HG03439 (cell line): ENCODE measurements at regions not wholly inside any gene's neighbourhood (a gene's known extent, or its start where the extent isn't known, plus 50 kb on each side); places are given as distances from the start of the nearest gene placed in this dataset.
"Not testable (repeated sequence)": the region's sequence is repeated elsewhere in the genome, so short reads cannot be mapped to it uniquely, and the experiment has no call there.

Experiments
- ATAC-seq: cut with Tn5 transposase; IDR thresholded peaks from one replicate; pipeline ENCODE4 v1.9.1; 2021; ENCODE audit warnings: mild to moderate bottlenecking, moderate library complexity; ENCODE audit not compliant: unreplicated experiment

DNA sequence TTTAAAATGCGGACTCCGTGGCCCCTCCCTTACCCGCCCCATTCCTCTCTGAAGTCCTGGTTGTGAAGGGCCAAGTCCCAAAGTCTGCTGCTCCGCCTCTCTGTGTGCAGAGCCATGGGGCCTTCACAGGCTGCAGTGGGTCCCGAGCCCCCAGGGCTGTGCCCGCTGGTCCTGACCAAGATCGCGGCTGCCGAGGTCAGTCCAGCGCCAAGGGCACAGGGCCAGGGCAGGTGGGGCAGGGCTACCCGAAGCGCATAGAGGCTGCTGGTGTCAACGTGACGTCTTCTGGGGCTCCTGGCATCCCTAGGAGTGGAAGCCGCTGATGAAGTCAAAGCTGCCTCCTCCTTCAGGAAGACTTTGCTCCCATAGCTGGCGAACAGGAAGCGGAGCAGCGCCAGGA lies 858.8 kb downstream of the TUBA3C start:
- not testable (repeated sequence) for ATAC-seq

DNA sequence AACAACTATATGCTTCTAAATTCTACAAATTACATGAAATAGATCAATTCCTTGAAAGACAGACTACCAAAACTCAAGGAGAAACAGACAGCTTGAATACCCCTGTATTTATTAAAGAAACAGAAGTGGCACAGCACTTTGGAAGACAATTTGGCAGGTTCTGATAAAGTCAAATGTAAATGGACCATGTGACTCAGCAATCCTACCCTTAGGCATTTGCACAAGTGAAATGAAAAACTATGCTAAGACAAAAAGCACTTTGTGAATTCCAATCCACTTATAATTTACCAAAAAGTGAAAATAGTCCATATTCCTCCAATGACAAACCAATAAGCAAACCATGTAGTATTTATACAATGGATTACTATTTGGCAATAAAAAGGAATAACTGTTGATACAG lies 862.0 kb downstream of the TUBA3C start:
- not testable (repeated sequence) for ATAC-seq

DNA sequence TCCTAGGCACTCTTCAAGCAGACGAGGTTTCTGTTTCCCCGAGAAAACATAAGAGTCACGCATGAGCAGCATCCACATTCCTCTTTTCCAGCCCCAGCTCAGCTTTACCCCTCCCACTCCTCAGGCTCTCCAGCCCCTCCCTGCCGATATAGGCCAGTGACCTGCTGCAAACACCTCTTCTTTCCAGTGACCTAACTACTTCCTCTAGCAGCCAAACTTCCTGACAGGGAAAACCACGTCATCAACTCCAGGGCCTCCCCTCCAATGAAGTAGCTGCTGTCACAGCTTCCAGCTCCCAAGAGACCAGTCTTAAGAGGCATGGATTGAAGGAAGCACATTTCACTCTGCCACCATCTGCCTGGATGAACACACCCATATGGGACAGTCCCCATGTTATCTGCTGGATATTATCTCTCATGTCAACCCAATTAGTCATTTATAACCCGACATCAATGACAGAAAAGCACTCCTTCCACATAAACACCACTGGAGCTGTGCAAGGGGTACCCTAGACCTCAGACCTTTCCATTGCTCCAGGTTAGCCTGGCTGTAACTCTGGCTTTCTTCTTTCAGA lies 878.3 kb downstream of the TUBA3C start:
- not testable (repeated sequence) for ATAC-seq

DNA sequence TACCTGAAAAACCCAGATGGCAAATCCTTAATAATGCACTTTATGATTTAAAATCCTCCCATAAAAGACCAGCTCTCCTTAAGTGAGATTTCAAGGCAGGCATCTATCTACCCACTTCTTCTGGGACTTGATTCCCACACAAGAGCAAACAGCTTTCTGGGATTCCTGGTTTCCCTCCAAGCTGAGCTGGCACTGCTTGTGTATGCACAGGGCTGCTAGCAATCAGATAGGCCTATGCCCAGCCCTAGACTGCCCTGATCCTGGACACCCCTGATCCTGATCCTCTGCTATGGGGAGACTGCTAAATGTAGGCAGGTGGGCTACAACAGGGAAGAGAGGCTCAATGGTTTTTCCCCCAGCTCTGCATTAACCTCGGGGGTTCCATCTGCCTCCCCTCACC lies 880.7 kb downstream of the TUBA3C start:
- ATAC-seq, result not testable (repeated sequence)

DNA sequence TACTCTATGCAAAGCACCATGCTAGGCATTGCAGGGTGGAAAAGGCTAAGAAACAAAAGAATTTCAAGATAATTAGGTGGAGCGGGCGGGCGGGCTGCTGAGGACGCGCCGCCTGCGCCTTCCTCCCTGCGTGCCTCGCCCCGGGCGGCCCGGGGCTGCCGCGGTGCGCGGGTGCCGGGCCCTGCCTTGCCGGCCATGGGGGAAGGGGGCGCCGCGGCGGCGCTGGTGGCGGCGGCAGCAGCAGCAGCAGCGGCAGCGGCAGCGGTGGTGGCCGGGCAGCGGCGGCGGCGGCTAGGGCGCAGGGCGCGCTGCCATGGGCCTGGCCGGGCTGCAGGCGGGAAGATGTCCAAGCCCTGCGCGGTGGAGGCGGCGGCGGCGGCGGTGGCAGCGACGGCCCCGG lies 884.3 kb downstream of the TUBA3C start:
- not testable (repeated sequence) for ATAC-seq

DNA sequence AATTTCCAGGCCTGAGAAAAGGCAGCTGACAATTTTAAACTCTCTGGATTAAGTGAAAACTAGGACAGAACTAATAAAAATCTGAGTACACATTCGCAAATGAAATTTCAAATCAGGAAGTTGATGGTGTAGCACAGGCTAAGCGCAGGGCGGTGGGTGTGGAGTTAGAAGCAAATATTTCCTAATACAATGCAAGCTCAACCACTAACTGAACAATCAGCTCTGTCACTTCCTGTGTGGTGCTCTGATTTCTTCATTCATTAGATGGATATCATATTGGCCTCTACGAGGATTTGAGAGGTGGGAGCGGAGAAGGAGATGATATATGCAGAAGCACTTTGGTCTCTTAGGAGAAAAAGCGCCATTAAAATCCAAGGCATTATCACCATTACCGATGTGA lies 885.0 kb downstream of the TUBA3C start:
- not testable (repeated sequence) for ATAC-seq

DNA sequence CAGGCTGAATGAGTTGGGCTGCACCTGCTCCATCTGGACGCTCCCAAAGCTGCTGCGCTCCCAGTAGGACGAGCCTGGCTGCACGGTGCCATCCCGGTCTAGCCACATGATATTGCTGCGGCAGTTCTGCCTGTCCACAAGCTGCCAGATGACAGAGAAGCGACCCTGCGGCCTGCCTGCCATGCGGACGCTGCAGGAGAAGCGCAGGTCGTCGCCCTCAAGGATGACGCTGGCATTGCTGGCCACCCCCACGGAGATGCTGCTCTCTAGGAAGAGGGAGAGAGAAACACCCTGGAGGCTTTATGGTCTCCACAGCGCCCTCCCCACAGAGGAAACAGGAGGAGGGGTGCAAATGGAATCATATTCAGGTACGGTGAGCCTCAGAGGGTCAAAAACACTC lies 887.3 kb downstream of the TUBA3C start:
- not testable (repeated sequence) for ATAC-seq

DNA sequence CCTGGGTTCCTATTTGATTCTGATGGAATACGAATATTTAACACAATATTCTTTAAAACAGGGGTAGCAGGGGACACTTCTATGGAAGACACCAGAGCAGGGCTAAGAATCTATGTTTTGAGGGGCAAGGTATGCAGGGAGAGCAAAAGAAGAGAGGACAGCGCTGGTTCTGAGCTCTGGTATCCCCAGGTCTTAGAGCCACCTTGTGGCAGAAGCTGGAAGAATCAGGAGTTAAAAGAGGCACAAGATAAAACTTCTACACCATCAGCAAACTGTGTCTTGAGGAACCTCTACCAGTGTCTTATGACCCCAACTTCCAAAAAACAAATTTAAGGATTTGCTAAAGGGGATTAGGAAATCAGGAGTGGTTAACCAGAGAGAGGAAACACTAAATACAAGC lies 894.8 kb downstream of the TUBA3C start:
- not testable (repeated sequence) for ATAC-seq

DNA sequence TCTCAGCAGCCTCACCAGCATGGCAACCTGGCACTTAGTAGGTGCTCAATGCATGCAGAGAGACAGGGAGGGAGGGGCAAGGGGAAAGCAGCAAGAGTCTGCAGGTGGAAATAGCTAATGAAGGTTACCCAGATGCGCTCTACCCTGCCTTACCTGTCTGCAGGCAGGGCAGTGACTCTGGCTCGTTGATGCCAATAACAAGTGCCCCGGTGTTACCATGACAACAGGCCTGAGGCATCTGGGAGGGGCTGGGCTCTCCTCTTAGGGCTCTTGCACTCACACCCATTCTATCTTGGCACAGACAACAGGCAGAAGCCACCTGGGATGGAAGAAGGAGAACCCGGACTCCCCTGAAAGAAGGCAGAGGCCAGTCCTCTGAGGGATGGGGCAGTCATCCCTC lies 896.0 kb downstream of the TUBA3C start:
- not testable (repeated sequence) for ATAC-seq

DNA sequence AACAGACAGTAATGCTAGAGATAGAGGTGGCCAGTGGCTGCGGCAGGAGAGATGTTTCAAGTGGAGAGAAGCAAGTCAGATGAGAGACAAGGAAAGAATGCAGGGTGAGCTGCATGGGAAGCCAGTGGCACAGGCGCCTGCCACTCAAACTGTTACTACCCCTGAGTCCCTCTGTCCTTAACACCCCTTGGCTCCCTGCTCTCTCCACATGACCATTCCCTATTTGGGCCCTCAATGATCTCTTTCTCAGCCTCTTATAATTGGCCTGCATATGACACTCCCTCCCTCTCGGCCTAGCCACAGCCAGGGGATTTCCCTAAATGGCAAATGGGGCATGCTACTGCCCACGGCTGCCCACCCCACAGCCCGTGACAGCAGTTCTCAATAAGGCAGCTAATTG lies 897.6 kb downstream of the TUBA3C start:
- not testable (repeated sequence) for ATAC-seq

DNA sequence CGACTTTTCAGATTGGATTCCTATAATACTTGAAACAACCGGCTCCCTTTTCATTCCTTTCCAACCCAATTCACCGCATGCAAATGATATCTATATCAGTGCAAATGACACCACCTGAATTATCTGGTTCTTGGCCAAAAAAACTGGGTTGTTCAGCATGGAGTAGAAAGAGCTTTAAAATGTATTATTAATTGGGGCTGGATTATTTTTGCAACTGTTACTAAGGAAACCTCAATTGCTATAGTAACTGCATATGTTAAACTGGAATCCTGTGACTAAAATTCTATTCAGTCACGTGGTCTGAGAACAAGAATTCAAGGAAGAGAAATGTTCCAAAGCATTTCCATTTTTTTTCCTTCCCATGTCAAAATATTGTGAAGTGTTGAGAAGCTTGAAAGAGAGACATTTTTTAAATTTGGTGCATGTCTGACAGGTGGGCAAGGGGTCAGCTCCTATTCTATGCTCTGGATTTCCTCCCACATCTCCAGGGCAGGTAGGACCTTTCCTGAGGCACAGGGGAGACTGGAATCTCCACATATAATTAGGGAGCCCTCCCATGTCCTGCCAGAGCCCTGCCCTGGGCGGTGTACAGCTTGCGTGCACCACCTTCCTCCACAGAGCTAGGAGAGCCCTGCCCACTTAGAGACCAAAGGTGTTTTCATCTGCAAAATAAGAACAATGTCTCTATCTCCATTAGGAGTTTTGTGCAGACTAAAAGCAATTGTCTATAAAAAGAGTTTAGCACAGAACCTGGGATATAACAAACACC lies 899.6 kb downstream of the TUBA3C start:
- ATAC-seq, result not testable (repeated sequence)

DNA sequence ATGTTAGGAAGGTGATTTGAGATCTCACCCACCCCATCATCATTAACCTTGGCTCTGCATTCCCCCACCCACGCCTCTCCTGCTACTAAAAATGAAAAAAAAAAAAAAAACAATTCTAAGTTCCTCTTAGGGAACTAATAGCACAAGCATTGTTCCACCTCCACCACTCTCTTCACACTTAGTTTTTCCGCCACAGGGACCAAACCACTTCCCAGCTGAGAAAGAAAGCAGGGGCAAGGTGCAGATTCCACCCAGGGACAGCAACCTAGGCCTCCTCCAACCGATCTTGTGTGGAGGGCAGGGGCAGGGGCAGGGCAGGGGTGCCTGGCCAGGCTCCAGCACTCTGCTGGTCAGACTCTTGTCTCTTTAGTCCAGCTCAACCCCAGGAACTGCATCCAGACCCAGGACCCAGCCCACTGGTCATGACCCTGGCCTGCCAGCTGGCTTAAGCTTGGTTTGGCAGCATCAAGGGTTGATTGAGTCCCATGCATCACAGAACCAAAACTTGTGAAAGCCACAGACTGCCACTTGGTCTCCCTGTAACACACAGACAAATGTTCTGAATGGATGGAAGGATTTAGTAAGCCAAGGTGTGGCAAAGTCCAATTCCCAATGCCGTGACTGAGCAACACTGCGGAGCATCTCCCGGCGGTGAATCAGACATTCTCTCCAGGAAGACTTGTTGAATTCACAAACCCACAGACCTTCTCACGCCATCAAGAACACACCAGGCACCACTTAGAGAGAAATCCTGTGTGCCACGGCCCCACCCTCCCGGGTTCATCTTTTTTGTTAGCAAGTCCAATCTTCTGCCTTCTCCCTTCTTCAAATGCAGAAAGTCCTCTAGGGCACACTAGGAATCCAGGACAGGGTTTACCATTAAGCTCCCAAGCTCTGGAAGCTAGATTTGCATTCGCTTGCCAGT lies 900.5 kb downstream of the TUBA3C start:
- not testable (repeated sequence) for ATAC-seq

DNA sequence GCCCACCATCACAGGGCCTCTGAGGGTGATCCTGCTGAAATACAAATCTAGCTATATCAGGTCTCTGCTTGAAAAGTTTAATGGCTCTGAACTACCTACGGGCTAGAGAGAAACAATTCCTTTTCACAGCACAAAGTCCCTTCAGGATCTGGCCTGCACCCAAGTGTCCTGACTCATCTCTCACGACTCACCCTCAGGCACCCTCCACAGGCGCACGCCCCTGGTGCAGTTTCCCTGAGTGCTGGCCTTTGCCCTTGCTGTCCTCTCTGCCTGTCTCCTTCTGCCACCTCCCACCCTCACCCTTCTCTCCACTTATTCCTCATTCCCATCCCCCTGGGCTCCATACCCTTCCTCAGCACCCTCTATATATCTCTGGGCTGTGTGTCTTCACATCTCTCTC lies 901.7 kb downstream of the TUBA3C start:
- ATAC-seq, result not testable (repeated sequence)

DNA sequence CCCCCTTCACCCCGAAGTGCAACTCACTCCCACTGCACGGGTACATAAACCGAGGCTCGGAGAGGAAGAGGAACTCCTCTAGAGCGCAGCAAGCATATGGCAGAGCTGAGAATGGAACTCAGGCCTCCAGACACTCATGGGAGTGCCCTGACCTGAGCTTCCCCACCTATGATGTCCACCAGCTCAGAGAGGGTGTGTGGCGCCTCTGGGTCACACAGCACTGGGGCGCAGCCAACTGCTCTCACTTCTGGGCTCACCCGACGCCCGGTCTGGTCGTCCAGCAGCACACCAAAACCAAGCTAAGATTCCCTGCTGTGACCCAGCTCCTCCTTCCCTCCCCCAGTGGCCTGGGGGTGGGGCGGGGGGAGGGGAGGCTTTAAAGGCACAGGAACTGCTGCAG lies 904.3 kb downstream of the TUBA3C start:
- not testable (repeated sequence) for ATAC-seq

DNA sequence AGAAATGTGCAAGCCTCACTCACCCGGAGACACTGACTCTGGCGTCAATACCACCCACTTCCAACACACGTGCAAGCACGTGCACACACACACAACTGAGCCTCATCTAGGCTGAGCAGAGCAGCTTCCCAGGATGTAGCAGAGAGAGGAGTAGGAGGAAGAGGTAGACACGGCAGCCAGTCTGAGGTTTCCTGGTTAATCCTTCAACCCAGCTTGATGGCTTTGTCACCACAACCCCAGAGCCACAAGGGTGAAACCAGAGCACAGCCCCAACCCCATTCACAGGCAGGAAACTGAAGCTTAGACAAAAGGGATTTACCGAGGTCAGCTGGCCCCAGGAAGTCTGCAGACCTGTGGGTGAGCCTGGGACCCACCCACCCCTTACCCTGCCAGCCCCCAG lies 905.3 kb downstream of the TUBA3C start:
- ATAC-seq, result not testable (repeated sequence)

DNA sequence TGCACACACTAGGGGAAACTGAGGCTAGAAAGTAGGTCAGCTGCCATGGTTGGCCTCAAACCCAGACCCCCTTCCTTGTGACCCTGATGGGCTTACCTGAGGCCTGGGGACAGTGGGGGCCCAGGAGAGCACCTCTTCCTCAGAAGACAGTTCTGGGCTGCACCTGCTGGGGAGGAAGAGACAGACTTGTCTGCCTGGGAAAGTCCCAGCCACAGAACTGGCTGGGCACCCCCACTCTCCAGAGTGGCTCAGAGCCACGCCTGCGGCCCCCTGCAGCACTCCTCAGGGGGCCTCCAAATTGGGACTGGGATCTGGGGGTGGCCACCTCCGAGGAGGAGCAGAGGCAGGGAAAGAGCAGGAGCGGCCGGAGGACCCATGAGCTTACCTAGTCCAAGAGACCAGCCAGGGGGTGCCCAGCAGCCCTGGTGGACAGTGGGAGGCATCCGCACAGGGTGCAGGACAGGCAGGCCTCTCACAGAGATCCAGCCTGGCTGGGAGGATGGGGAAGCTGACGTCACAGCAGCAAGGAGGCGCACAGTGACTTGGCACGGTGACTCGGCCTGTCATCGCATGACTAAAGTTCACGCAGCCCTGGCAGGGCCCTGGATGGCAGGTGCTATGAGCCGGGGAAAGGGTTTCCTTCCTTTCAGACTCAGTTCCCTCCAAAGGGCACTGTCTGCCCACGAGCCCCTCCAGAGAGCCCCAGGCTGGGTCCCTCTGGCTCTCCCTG lies 907.7 kb downstream of the TUBA3C start:
- ATAC-seq, result not testable (repeated sequence)

DNA sequence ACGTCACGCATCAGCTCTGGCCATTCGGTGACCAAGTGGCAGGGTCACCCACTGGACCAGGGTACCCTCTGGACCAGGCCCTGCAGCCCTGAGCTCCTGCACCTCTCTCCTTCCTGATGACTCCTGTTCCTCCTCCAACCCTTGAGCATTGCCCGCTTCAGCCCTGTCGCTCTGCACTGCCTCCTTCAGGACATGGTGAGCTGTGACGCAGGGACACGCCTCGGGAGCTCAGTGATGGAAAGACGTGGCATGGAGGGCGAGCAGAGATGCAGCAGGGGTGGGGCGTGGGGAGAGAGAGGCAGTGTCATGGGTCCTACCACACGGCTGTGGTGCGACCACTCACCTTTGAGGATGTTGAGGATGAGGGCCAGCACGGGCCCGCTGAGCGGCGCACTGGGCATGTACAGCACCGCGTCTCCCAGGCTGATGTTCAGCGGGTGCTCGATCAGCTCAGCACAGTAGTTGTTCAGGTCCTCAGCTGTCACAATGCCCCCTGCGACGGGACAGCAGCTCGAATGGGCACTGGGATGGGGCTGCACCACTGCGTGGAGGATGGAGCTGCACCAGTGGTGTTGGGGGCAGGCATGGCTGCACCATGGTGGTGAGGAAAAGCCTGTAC lies 922.7 kb downstream of the TUBA3C start:
- ATAC-seq, result not testable (repeated sequence)

DNA sequence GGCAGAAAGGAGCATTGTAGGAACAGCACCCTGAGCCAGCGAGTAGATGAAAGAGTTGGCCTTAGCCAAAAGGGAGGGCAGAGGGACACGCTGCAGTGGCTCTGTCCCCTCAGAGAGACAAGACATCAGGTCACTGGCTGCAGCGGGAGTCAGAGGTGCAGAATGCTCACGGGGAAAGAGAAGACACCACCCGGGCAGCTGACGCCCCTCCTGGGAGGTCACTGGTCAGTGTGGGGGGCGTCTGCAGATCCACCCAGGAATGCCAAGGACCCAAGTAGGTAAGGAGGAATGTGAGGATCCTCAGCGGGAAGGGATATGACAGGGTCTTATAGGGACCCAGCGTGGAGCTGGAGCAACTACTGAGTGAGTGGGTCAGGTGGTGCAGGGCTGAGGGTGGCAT lies 923.9 kb downstream of the TUBA3C start:
- ATAC-seq, result not testable (repeated sequence)

DNA sequence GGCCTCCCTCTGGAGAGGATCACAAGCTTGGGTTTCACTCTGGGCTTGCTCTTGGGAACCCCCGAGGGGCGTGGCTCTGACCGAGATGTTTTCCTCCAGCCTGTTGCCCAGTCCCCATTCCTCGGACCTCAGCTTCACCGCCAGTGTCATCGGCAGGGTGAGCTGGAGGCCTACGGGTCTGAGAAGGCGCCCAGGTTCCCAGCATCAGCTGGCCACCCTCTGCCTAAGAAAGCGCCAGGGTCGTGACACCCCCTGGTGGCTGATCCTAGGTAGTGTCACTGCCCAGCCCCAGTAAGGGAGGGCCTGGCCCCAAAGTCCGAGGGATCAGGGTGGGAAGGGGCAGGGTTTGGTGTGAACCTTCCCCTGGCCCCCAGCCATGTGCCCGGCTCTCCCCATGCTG lies 928.8 kb downstream of the TUBA3C start:
- not testable (repeated sequence) for ATAC-seq

DNA sequence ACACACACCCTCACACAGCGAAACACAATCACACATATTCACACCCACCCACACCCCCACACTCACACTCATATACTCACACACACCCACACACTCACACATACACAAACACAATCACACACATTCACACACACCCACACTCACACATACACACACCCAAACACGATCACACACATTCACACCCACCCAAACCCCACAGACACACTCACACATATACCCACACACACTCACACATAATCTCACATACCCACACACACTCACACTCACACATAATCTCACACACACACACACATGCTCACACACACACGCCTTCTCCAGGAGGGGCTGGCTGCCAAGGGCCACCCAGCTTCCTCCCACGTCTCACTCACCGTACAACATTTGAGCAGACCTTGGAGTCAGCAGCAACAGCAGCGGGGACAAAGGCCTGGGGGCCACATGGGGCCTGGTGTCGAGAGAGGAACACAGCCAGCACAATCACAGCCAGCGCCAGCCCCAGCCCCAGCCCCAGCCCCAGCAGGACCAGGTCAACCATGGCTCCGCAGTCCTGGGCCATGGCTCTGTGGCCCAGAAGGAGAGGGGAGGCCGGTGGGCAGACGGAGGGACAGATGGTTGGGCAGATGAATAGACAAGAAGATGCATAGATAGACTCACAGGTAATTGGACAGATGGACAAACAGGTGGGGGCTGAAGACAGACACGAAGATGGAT lies 932.9 kb downstream of the TUBA3C start:
- ATAC-seq, result not testable (repeated sequence)
